ENCODE measurements at regions not wholly inside any gene's neighbourhood (a gene's known extent, or its start where the extent isn't known, plus 50 kb on each side); places are given as distances from the start of the nearest gene placed in this dataset.
"Not testable (repeated sequence)": the region's sequence is repeated elsewhere in the genome, so short reads cannot be mapped to it uniquely, and the experiment has no call there.

DNA sequence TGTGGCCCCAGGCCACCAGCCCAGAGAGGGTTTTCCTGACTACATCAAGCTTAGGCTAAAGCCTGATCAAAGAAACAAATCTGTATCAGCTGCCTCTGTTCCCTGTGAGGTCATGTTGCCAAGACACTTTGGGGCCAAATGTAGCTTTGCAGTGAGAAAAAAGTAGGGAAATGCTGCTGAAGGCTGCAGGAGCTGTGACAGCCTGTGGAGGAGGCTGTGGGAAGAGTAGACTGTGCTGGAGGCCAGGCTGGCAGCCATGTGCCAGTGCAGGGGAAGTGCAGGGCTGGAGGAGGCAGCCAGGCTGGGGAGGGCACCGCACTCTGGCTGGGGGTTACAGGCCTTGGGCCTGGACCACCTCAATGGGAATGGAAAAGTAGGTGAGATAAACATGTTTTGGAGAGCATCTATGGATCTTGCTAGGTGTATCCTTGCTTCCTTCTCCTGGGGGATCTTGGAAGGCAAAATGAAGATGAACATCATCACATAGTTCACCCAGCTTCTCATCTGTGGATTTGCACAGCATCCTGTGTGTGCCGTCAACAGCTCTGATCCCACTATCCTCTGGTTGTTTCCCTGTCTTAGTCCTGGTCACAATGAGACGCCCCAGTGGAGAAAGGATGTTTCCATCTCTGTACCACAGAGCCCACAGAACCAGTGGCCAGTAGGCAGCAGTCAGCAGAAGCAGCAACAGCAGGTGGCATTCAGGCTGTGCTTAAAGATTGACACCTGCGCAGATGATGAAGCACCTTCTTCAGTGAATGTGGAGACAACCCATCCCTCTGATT is 103.8 kb upstream of the COPS8 start:
- DNase-seq: no peak

GRCh38 chr2:236982693-236983455 is 102.8 kb upstream of the COPS8 start:
- DNase-seq: no peak

DNA sequence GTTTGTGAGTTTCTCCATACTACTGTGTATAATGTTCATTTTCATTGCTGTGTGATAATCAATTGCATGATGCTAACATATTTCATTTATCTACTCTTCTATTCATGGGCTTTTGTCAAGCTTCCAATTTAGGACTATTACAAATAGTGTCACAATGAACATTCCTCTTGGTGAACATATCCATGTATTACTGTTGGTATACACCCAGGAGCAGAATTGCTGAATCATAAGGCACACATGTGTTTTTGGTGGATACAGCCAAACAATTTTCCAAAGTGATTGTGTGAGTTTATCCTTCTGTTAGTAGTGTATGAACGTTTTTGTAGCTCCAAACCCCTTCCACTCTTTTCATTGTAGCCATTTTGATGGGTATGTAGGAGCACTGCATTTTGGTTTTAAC is 101.6 kb upstream of the COPS8 start:
- no peak for DNase-seq

DNA sequence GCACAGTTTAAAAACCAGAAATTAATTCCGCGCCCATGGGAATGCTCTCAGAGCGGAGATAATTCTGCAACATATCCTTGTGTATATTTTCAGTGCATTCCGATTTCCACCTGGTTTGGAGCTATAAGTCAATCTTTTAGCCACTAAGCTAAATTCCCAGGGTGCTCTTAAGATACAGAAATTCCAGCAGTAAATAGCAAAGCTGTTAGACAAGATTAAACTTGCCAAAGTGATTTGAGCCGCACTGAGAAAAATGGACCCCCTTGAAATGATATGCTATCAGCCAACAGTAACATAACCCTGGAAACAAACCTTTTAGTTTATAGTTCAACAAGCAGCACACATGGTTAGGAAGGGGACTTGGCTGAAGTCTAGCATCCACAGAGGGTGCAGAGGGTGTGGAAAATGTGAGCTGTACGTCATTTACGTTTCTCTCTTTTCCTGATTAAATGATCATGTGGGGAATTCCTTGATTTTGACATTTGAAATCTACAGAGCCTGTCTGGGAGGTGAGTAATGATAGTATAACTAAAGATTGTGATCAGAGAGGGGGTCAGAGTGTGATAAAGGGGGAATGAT is 99.8 kb upstream of the COPS8 start:
- DNase-seq: no peak

GRCh38 chr2:236986524-236987330 is 99.0 kb upstream of the COPS8 start:
- no peak for DNase-seq

- no peak for DNase-seq
These were observed 97.5 kb upstream of the COPS8 start for GRCh38 chr2:236988216-236988615.

GRCh38 chr2:236988690-236989624 is 96.7 kb upstream of the COPS8 start:
- no peak for DNase-seq

- no peak for DNase-seq
These were observed 95.1 kb upstream of the COPS8 start for GRCh38 chr2:236990552-236990951.

DNA sequence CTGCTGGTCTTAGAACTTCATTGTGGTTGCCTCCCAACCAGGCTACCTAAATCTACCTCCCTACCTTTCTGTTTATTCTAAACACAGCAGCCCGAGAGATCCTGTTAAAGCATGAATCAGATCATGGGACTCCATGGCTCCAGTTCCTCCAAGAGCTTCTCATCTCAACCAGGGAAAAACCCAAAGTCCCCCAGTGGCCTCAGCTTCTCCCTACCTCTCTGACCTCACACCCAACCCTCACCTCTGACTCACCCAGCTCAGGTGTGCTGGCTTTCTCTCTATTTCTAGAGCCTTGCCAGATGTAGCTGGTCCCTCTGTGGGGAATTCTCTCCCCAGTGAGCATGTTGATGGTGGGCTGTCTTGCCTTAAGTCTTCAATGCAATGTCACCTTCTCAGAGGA is 93.8 kb upstream of the COPS8 start:
- DNase-seq: no peak

GRCh38 chr2:236993286-236993685 is 92.4 kb upstream of the COPS8 start:
- DNase-seq: no peak

GRCh38 chr2:236994361-236994760 is 91.3 kb upstream of the COPS8 start:
- DNase-seq: no peak

GRCh38 chr2:236997069-236997715 is 88.5 kb upstream of the COPS8 start:
- DNase-seq: no peak

DNA sequence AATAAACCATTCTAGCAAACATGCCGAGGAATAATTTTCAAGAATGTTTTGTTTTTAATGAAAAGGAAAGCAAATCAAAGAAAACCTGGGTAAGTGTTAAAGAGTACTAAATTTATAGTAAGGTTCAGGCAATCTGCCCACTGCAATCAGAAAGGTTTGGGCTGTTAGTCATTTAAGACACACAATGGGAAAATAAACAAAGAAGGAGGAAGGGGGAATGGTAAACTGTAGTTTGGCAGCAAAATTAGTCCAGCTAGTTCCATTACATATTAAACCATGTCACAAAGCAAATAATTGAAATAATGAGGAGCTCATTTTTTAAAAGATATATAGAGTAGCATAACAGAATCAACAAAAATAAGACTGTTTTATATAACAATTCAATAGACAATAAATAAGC is 87.5 kb upstream of the COPS8 start:
- DNase-seq: no peak

GRCh38 chr2:236998758-236999157 is 86.9 kb upstream of the COPS8 start:
- no peak for DNase-seq

GRCh38 chr2:237000481-237000880 is 85.2 kb upstream of the COPS8 start:
- no peak for DNase-seq

DNA sequence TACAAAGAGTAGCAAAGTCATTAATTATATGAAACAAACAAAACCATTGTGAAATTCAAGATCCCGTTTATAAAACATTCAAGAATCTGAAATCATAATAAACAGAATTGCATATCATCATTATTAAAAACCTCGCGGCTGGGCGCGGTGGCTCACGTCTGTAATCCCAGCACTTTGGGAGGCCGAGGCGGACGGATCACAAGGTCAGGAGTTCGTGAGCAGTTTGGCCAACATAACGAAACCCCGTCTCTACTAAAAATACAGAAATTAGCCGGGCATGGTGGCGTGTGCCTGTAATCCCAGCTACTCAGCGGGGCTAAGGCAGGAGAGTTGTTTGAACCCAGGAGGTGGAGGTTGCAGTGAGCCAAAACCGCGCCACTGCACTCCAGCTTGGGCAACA is 80.3 kb upstream of the COPS8 start:
- DNase-seq: not testable (repeated sequence)

- DNase-seq: no peak
These were observed 74.4 kb upstream of the COPS8 start for GRCh38 chr2:237011206-237011795.

GRCh38 chr2:237012004-237012403 is 73.7 kb upstream of the COPS8 start:
- no peak for DNase-seq

GRCh38 chr2:237012577-237013267 is 73.0 kb upstream of the COPS8 start:
- no peak for DNase-seq

Measured in CD4-positive, alpha-beta T cell treated with Interleukin-17A for 4 hours (primary cell).